ENCODE measurements at regions not wholly inside any gene's neighbourhood (a gene's known extent, or its start where the extent isn't known, plus 50 kb on each side); places are given as distances from the start of the nearest gene placed in this dataset.

GRCh38 chr10:83896219-83896618 lies 243.1 kb upstream of the GHITM start:
- Histone ChIP-seq H3K4me3 (no peak overlapping the region), H3K27me3 (no peaks in the 10 kb centered on the region), H3K4me1 (no peaks in the 10 kb centered on the region), H3K36me3 (no peaks in the 10 kb centered on the region), H3K27ac (no peak overlapping the region), H3K9me3 (no peaks in the 10 kb centered on the region)
- no peak for DNase-seq (ENCODE audit: low spot score in 2 of 2)
- intact Hi-C loops (cut with DNase I) = no loop called here
- TF ChIP-seq CTCF (IDR thresholded peaks at IDR 0.05) = no peak

- Histone ChIP-seq H3K27me3 (no peaks in the 10 kb centered on the region), H3K4me1 (no peaks in the 10 kb centered on the region), H3K36me3 (no peaks in the 10 kb centered on the region), H3K9me3 (no peaks in the 10 kb centered on the region), H3K27ac (no peak overlapping the region), H3K4me3 (no peak overlapping the region)
- TF ChIP-seq CTCF (IDR thresholded peaks at IDR 0.05) = no peak
- DNase-seq (ENCODE audit: low spot score in 2 of 2) = no peak
- intact Hi-C loops (cut with DNase I) = no loop called here
Observed at GRCh38 chr10:83897626-83898025, 241.7 kb upstream of the GHITM start.

DNA sequence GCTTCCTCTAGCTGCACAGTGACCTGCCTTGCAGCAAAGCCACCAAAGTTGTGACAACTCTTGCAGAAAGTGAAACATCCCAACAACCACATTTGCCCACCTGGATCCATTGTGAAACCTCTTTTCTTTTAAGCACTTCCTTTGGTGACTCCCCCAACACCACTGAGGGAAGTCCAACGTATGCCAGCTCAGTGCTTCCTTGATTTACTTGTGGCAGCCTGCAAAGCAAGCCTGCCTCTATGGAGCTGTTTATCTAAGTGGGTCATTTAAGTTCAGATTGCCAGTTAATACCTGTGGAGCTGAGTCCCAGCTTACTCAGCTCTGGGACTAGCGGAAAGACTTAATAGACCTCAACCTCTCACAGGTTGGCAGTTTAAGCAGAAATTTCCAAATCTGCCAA lies 230.8 kb upstream of the GHITM start:
- Histone ChIP-seq H3K9me3 (no peaks in the 10 kb centered on the region), H3K4me3 (no peak overlapping the region), H3K27me3 (no peaks in the 10 kb centered on the region), H3K27ac (no peak overlapping the region), H3K4me1 (no peaks in the 10 kb centered on the region), H3K36me3 (no peaks in the 10 kb centered on the region)
- no peak for TF ChIP-seq CTCF (IDR thresholded peaks at IDR 0.05)
- no peak for DNase-seq (ENCODE audit: low spot score in 2 of 2)
- intact Hi-C loops (cut with DNase I) = no loop called here

GRCh38 chr10:83909001-83909400 lies 230.3 kb upstream of the GHITM start:
- Histone ChIP-seq H3K4me3 (no peak overlapping the region), H3K9me3 (no peaks in the 10 kb centered on the region), H3K27ac (no peak overlapping the region), H3K27me3 (no peaks in the 10 kb centered on the region), H3K4me1 (no peaks in the 10 kb centered on the region), H3K36me3 (no peaks in the 10 kb centered on the region)
- intact Hi-C loops (cut with DNase I) = no loop called here
- no peak for TF ChIP-seq CTCF (IDR thresholded peaks at IDR 0.05)
- DNase-seq (ENCODE audit: low spot score in 2 of 2) = no peak

- Histone ChIP-seq H3K27ac (no peak overlapping the region), H3K27me3 (no peaks in the 10 kb centered on the region), H3K4me1 (no peaks in the 10 kb centered on the region), H3K4me3 (no peak overlapping the region), H3K9me3 (no peaks in the 10 kb centered on the region), H3K36me3 (no peaks in the 10 kb centered on the region)
- no peak for TF ChIP-seq CTCF (IDR thresholded peaks at IDR 0.05)
- intact Hi-C loops (cut with DNase I) = no loop called here
- no peak for DNase-seq (ENCODE audit: low spot score in 2 of 2)
Observed at GRCh38 chr10:83915801-83916200, 223.5 kb upstream of the GHITM start.

All from ascending aorta (tissue), 2 donors.